Tibial nerve (tissue), 4 donors: ENCODE measurements at regions not wholly inside any gene's neighbourhood (a gene's known extent, or its start where the extent isn't known, plus 50 kb on each side); places are given as distances from the start of the nearest gene placed in this dataset.

Experiments used
- DNase-seq, 2 donors: peaks; one replicate each; pipeline ENCODE4 v3.0.0-alpha.2; 2019; ENCODE audit warnings: low spot score in 2 of 2
- H3K27ac ChIP-seq, 4 donors: fragments of 200-600 bp; sonication (generic) in 3 of 4; one replicate each; pipeline ENCODE4 v1.5.1; 2017 to 2019; ENCODE audit warnings: mild to moderate bottlenecking in 1 of 4
- H3K27me3 ChIP-seq, 2 donors: fragments of 200-600 bp; sonication (generic) in 1 of 2; one replicate each; pipeline versions ENCODE4 v1.5.1 to v1.6.0; 2017 to 2019
- H3K36me3 ChIP-seq, 3 donors: fragments of 200-600 bp; sonication (generic); one replicate each; pipeline ENCODE4 v1.5.1; 2018 to 2019
- H3K4me1 ChIP-seq, 4 donors: fragments of 200-600 bp; sonication (generic) in 3 of 4; one replicate each; pipeline ENCODE4 v1.5.1; 2017 to 2019
- H3K4me3 ChIP-seq, 4 donors: fragments of 200-600 bp; sonication (generic) in 3 of 4; one replicate each; pipeline ENCODE4 v1.5.1; 2017 to 2019; ENCODE audit warnings: mild to moderate bottlenecking in 1 of 4, moderate library complexity in 1 of 4
- H3K9me3 ChIP-seq, 4 donors: fragments of 200-600 bp; sonication (generic) in 3 of 4; one replicate each; pipeline ENCODE4 v1.5.1; 2017 to 2019
- EP300 ChIP-seq, 2 donors: sonication (generic); formaldehyde crosslinking; IDR thresholded peaks; one replicate each; pipeline ENCODE4 v1.6.1; 2017; ENCODE audit warnings: antibody characterized with exemption in 2 of 2, mild to moderate bottlenecking in 1 of 2
- POLR2A ChIP-seq, 2 donors: fragments of 450-650 bp; IDR thresholded peaks; one replicate each; pipeline ENCODE4 v1.6.1; 2017; ENCODE audit warnings: antibody characterized with exemption in 2 of 2, mild to moderate bottlenecking in 2 of 2, moderate library complexity in 2 of 2
- WGBS, 2 donors: methylation state at CpG; one replicate each; pipeline ENCODE4 v1.1.5; 2018; 5-methylcytosine and 5-hydroxymethylcytosine counted together
- TF ChIP-seq, protein P1 (sequence below), 5 experiments: fragments of 200-600 bp in 3 of 5; fragments of 450-650 bp in 2 of 5; sonication (generic) in 3 of 5; IDR thresholded peaks; one replicate each; pipeline ENCODE4 v1.5.1; 2016 to 2019; ENCODE audit warnings: antibody characterized with exemption in 5 of 5, mild to moderate bottlenecking in 3 of 5, moderate library complexity in 2 of 5

DNA sequence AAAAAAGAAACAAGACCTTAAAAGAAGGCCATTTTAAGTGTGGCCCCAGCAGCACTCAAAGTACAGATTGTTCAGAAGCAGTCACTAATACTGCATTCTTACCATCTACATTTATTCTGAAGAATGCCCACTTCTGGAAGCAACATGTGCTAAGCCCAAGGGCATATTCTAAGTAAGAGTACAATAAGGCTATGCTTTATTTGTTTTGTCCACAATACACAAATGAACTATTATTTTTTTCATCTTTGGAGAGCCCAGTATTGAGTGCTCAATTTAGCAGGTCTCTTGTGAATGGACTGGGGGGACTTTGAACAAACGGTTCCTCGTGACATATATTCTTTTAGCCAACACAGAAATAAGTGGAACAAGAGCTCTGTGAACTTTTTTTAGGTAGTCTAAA, 191.4 kb upstream of the CHORDC1 start:
- Histone ChIP-seq H3K9me3 (no peaks in the 10 kb centered on the region), H3K27me3 (no peaks in the 10 kb centered on the region), H3K27ac (no peak overlapping the region), H3K36me3 (no peaks in the 10 kb centered on the region), H3K4me1 (no peaks in the 10 kb centered on the region), H3K4me3 (no peak overlapping the region)
- TF ChIP-seq EP300 (IDR thresholded peaks at IDR 0.05): no peak
- TF ChIP-seq, protein P1, sequence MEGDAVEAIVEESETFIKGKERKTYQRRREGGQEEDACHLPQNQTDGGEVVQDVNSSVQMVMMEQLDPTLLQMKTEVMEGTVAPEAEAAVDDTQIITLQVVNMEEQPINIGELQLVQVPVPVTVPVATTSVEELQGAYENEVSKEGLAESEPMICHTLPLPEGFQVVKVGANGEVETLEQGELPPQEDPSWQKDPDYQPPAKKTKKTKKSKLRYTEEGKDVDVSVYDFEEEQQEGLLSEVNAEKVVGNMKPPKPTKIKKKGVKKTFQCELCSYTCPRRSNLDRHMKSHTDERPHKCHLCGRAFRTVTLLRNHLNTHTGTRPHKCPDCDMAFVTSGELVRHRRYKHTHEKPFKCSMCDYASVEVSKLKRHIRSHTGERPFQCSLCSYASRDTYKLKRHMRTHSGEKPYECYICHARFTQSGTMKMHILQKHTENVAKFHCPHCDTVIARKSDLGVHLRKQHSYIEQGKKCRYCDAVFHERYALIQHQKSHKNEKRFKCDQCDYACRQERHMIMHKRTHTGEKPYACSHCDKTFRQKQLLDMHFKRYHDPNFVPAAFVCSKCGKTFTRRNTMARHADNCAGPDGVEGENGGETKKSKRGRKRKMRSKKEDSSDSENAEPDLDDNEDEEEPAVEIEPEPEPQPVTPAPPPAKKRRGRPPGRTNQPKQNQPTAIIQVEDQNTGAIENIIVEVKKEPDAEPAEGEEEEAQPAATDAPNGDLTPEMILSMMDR (IDR thresholded peaks at IDR 0.05): no peak
- no peak for TF ChIP-seq POLR2A (IDR thresholded peaks at IDR 0.05)
- 35 to 42% methylated on average over 2 of the region's 2 CpGs for WGBS, 2 donors
- no peak for DNase-seq

DNA sequence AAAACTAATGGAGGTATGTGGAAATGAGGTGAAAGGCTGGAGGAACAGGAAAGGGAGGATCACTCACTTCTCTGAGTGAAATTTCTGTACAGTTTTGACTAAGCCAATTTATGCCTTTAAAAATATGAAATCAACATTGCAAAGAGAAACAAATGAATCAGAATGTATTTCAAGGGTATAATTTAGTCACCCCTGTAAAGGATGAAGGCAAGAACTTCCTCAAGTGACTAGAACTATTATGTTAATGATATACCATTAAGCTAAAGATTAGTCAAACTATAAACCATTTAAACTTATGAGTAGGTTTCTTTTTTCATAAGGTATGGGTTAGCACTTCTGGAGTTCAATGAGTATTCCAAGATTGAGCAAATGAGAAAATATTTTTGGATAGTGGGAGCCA, 184.5 kb upstream of the CHORDC1 start:
- no peak overlapping the region for H3K4me3 ChIP-seq
- H3K36me3 ChIP-seq: no peaks in the 10 kb centered on the region
- H3K4me1 ChIP-seq: no peaks in the 10 kb centered on the region
- DNase-seq: no peak
- H3K27me3 ChIP-seq: no peaks in the 10 kb centered on the region
- TF ChIP-seq, protein P1 (IDR thresholded peaks at IDR 0.05): no peak
- TF ChIP-seq POLR2A (IDR thresholded peaks at IDR 0.05): no peak
- no peak for TF ChIP-seq EP300 (IDR thresholded peaks at IDR 0.05)
- no peak overlapping the region for H3K27ac ChIP-seq
- H3K9me3 ChIP-seq: no peaks in the 10 kb centered on the region

DNA sequence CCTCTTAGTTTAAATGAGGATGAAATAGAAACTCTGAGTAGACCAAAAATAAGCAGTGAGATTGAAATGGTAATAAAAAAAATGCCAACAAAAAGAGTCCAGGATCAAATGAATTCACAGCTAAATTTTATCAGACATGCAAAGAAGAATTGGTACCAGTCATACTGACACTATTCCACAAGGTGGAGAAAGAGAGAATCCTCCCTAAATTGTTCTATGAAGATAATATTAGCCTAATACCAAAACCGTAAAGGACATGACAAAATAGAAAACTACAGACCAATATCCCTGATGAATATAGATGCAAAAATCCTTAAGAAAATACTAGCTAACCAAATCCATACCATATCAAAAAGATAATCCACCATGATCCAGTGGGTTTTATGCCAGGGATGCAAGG, 169.8 kb upstream of the CHORDC1 start:
- Histone ChIP-seq H3K36me3 (no peaks in the 10 kb centered on the region), H3K27ac (no peak overlapping the region), H3K27me3 (no peaks in the 10 kb centered on the region), H3K4me1 (no peaks in the 10 kb centered on the region), H3K4me3 (no peak overlapping the region), H3K9me3 (no peaks in the 10 kb centered on the region)
- 67 to 81% methylated on average over 1 of the region's 1 CpG for WGBS, 2 donors
- TF ChIP-seq, protein P1 (IDR thresholded peaks at IDR 0.05): no peak
- TF ChIP-seq POLR2A (IDR thresholded peaks at IDR 0.05) (no peak), EP300 (IDR thresholded peaks at IDR 0.05) (no peak)
- DNase-seq: no peak

DNA sequence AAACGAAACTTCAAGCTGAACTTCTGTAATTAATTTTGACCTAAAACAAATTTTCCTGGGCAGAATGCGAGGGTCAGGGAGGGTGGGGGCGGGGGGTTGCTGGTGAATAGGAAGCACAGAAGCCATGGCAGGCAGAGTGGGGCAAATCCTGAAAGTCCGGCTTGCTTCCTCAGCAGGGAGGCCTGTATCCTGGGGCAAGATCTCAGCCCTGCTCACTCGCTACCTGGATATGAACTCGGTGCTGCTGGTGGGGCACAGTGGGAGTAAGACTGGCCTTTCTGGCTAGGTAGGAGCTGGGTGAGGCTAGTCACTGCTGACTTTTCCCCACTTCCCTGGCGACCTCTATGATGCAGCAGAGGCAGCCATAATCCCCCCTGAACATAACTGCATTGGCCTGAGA, 168.9 kb upstream of the CHORDC1 start:
- Histone ChIP-seq H3K4me1 (no peaks in the 10 kb centered on the region), H3K27ac (no peak overlapping the region), H3K36me3 (no peaks in the 10 kb centered on the region), H3K9me3 (no peaks in the 10 kb centered on the region), H3K4me3 (no peak overlapping the region), H3K27me3 (no peaks in the 10 kb centered on the region)
- DNase-seq: no peak
- 69 to 73% methylated on average over 7 of the region's 7 CpGs for WGBS, 2 donors
- TF ChIP-seq, protein P1 (IDR thresholded peaks at IDR 0.05): no peak
- TF ChIP-seq EP300 (IDR thresholded peaks at IDR 0.05) (no peak), POLR2A (IDR thresholded peaks at IDR 0.05) (no peak)

DNA sequence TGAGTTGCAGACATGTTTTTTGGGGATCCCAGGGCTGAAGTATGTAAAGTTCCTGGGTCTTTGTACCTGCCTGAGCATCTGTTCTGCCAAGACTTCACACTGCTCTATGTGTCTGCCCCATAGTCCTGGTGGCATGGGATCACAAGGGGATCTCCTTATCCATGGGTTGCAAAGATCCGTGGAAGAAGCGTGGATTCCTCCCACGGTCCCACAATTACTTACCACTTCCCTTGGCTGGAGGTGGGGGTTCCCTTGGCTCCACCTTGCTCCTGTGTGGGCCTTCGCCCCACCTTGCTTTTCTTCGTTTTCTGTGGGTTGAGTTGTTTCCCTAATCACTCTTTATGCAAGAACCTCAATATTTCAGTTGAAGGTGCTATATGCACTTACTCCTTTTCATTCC, 157.4 kb upstream of the CHORDC1 start:
- H3K4me3 ChIP-seq: no peak overlapping the region
- H3K36me3 ChIP-seq: no peaks in the 10 kb centered on the region
- H3K9me3 ChIP-seq: no peaks in the 10 kb centered on the region
- no peak for DNase-seq
- H3K27me3 ChIP-seq: no peaks in the 10 kb centered on the region
- TF ChIP-seq EP300 (IDR thresholded peaks at IDR 0.05): no peak
- TF ChIP-seq, protein P1 (IDR thresholded peaks at IDR 0.05): no peak
- TF ChIP-seq POLR2A (IDR thresholded peaks at IDR 0.05): no peak
- H3K4me1 ChIP-seq: no peaks in the 10 kb centered on the region
- 77 to 83% methylated on average over 5 of the region's 5 CpGs for WGBS, 2 donors
- no peak overlapping the region for H3K27ac ChIP-seq
